HCT116 (cell line): ENCODE measurements at regions not wholly inside any gene's neighbourhood (a gene's known extent, or its start where the extent isn't known, plus 50 kb on each side); places are given as distances from the start of the nearest gene placed in this dataset.

Experiments
- ATAC-seq: fragments of 200-7000 bp; cut with Tn5 transposase; 2 replicates; pipeline ENCODE4 v1.9.1; 2020; ENCODE audit warnings: mild to moderate bottlenecking, moderate library complexity
- BruUV-seq: library from RNA; stranded (reverse); fragments of 400-500 nt; replicated peaks from 2 replicates; lab custom pipeline; 2021; lab: Mats Ljungman, UMichigan
- CTCF ChIA-PET: fragments of 300-600 bp; sonication (Branson Sonifier 250); formaldehyde crosslinking; loops from one replicate; lab custom pipeline; 2021; ENCODE audit warnings: antibody characterized with exemption; lab: Charles Lee
- POLR2A ChIA-PET: fragments of 300-600, 350-600 bp; sonication (Branson Sonifier 250); formaldehyde crosslinking; loops from one replicate; lab custom pipeline; 2021; ENCODE audit warnings: antibody characterized with exemption; lab: Charles Lee
- RAD21 ChIA-PET, 2 experiments: fragments of 300-600 bp; sonication (Branson Sonifier 250); formaldehyde crosslinking; loops; one replicate each; lab custom pipeline; 2023; ENCODE audit warnings: low total read pairs in 2 of 2; ENCODE audit not compliant: uncharacterized antibody in 2 of 2, unreplicated experiment in 2 of 2, low non-redundant PET in 1 of 2; lab: Charles Lee
- DNase-seq: peaks from one replicate; pipeline ENCODE4 v3.0.0-alpha.2; 2010; ENCODE audit warnings: low read depth, low spot score
- H2AFZ ChIP-seq: fragments of 200-600 bp; shearing (Covaris generic), sonication (generic); 2 replicates; pipeline ENCODE4 v1.6.1; 2017; ENCODE audit warnings: low read depth, mixed run types, mixed read lengths, antibody characterized with exemption, low read length; ENCODE audit not compliant: poor library complexity, severe bottlenecking
- H3K27ac ChIP-seq: 2 replicates; pipeline ENCODE4 v1.5.1; 2012; ENCODE audit warnings: low read depth, low read length
- H3K27me3 ChIP-seq: fragments of 200-600 bp; sonication (generic); 2 replicates; pipeline ENCODE4 v1.6.1; 2016; ENCODE audit warnings: mixed run types, low read length, mixed read lengths; ENCODE audit not compliant: insufficient read depth
- H3K36me3 ChIP-seq, 2 experiments: fragments of 200-500 bp in 1 of 2; fragments of 200-600 bp in 1 of 2; sonication (Bioruptor generic) in 1 of 2; sonication (generic) in 1 of 2; 2 replicates each; pipeline versions ENCODE4 v1.5.1 to v1.6.1; 2014 to 2016; ENCODE audit warnings: low read length in 2 of 2, inconsistent platforms in 1 of 2, mixed read lengths in 1 of 2, mixed run types in 1 of 2; ENCODE audit not compliant: insufficient read depth in 2 of 2, control insufficient read depth in 1 of 2
- H3K4me1 ChIP-seq, 2 experiments: fragments of 200-600 bp in 1 of 2; sonication (generic) in 1 of 2; 2 replicates each; pipeline versions ENCODE4 v1.5.1 to v1.6.1; 2012 to 2017; ENCODE audit warnings: low read length in 2 of 2, inconsistent platforms in 1 of 2, mild to moderate bottlenecking in 1 of 2, mixed read lengths in 1 of 2, mixed run types in 1 of 2, moderate library complexity in 1 of 2; ENCODE audit not compliant: insufficient read depth in 2 of 2, control insufficient read depth in 1 of 2
- H3K4me2 ChIP-seq: fragments of 200-600 bp; sonication (generic); 2 replicates; pipeline ENCODE4 v1.6.1; 2017; ENCODE audit warnings: mixed run types, low read length, mixed read lengths
- H3K4me3 ChIP-seq, 2 experiments: fragments of 200-600 bp in 1 of 2; sonication (generic) in 1 of 2; replicated peaks in 1 of 2; 2 replicates each; pipeline ENCODE4 v1.5.1; 2011 to 2016; ENCODE audit warnings: low read length in 2 of 2, control low read depth in 1 of 2, low read depth in 1 of 2, mild to moderate bottlenecking in 1 of 2, mixed read lengths in 1 of 2, mixed run types in 1 of 2
- H3K79me2 ChIP-seq: fragments of 200-600 bp; sonication (generic); 2 replicates; pipeline ENCODE4 v1.6.1; 2017; ENCODE audit warnings: mild to moderate bottlenecking, mixed run types, low read length, moderate library complexity, mixed read lengths; ENCODE audit not compliant: insufficient read depth
- H3K9ac ChIP-seq: fragments of 200-600 bp; sonication (generic); 2 replicates; pipeline ENCODE4 v1.6.1; 2016; ENCODE audit warnings: low read length, mixed read lengths
- H3K9me2 ChIP-seq: fragments of 200-600 bp; sonication (generic), shearing (Covaris generic); 2 replicates; pipeline ENCODE4 v1.6.1; 2017; ENCODE audit warnings: mixed run types, mild to moderate bottlenecking, moderate library complexity; ENCODE audit not compliant: insufficient read depth
- H3K9me3 ChIP-seq, 2 experiments: fragments of 200-500 bp in 1 of 2; fragments of 200-600 bp in 1 of 2; sonication (Bioruptor generic) in 1 of 2; sonication (generic) in 1 of 2; 2 replicates each; pipeline ENCODE4 v1.6.1; 2014 to 2017; ENCODE audit warnings: low read length in 2 of 2, mixed read lengths in 2 of 2, inconsistent platforms in 1 of 2, low read depth in 1 of 2, mild to moderate bottlenecking in 1 of 2, mixed run types in 1 of 2, moderate library complexity in 1 of 2; ENCODE audit not compliant: control insufficient read depth in 1 of 2, insufficient read depth in 1 of 2
- H4K20me1 ChIP-seq: fragments of 200-600 bp; sonication (generic), shearing (Covaris generic); 2 replicates; pipeline ENCODE4 v1.6.1; 2017; ENCODE audit warnings: mixed run types, mild to moderate bottlenecking, moderate library complexity; ENCODE audit not compliant: insufficient read depth
- ATF3 ChIP-seq: IDR thresholded peaks from 2 replicates; pipeline ENCODE4 v1.6.1; 2012
- CEBPB ChIP-seq: IDR thresholded peaks from 2 replicates; pipeline ENCODE4 v1.6.1; 2012; ENCODE audit warnings: low read depth
- ELF1 ChIP-seq: IDR thresholded peaks from 2 replicates; pipeline ENCODE4 v1.6.1; 2012; ENCODE audit warnings: low read depth, borderline replicate concordance
- EZH2phosphoT487 ChIP-seq: fragments of 200-600 bp; IDR thresholded peaks from 2 replicates; pipeline ENCODE4 v1.6.1; 2018; ENCODE audit warnings: antibody characterized with exemption, borderline replicate concordance
- FOSL1 ChIP-seq: IDR thresholded peaks from 2 replicates; pipeline ENCODE4 v1.6.1; 2012; ENCODE audit warnings: low read depth
- JUND ChIP-seq: IDR thresholded peaks from 2 replicates; pipeline ENCODE4 v1.6.1; 2012
- POLR2A ChIP-seq: IDR thresholded peaks from 2 replicates; pipeline ENCODE4 v1.7.0; 2011; ENCODE audit warnings: borderline replicate concordance; ENCODE audit not compliant: insufficient read depth, insufficient read length; ENCODE audit errors: extremely low read depth
- POLR2AphosphoS5 ChIP-seq: IDR thresholded peaks from 2 replicates; pipeline ENCODE4 v1.6.1; 2011; ENCODE audit warnings: mild to moderate bottlenecking, low read depth, low read length, moderate library complexity
- SP1 ChIP-seq: IDR thresholded peaks from 2 replicates; pipeline ENCODE4 v1.6.1; 2012; ENCODE audit warnings: low read depth
- SRF ChIP-seq: IDR thresholded peaks from 2 replicates; pipeline ENCODE4 v1.6.1; 2012; ENCODE audit warnings: low read depth
- ZBTB33 ChIP-seq: IDR thresholded peaks from 2 replicates; pipeline ENCODE4 v1.6.1; 2011; ENCODE audit warnings: mild to moderate bottlenecking, low read length, moderate library complexity; ENCODE audit not compliant: insufficient replicate concordance; ENCODE audit errors: extremely low read depth
- ZFX ChIP-seq: fragments of 450-650 bp; IDR thresholded peaks from 2 replicates; pipeline ENCODE4 v1.6.1; 2017
- ZNF274 ChIP-seq: fragments of 200-500 bp; sonication (Bioruptor generic); IDR thresholded peaks from 2 replicates; pipeline ENCODE4 v1.6.1; 2014; ENCODE audit warnings: mild to moderate bottlenecking, low read depth, low read length, inconsistent platforms
- intact Hi-C: fragments of 100-400 bp; cut with micrococcal nuclease; formaldehyde crosslinking; loops from 2 replicates; pipeline ENCODE4 v1.10.0; 2022
- TF ChIP-seq, protein P1 (sequence below): IDR thresholded peaks from 2 replicates; pipeline ENCODE4 v1.6.1; 2012
- TF ChIP-seq, protein P2 (sequence below): IDR thresholded peaks from 2 replicates; pipeline ENCODE4 v1.6.1; 2012; ENCODE audit warnings: low read depth

DNA sequence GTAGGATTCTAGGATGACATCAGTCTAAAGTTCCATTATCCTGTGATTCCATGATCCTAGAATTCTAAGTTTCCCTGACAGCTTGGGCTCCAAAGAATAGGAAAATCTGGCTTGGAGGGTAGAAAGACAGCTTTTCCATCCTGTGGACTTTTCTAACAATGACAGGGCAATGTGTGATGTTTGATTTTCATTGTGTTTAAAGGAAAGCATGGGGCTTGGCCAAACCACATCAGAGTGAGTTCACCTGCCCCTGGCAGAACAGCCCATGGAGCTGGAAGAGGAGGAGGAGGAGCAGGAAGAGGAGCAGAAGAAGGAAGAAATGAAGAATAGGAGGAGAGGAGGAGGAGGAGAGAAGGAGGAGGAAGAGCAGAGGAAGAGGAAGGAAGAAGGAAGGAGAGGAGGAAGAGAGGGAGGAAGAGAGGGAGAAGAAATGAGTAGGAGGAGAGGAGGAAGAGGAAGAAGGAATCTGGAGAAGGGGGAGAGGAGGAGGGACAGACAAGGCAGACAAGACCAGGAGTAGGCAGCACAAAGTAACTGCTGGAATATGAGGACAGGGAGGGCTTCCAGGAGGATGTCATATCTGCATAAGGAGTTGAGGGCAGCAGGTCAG, 53.1 kb upstream of the WNT11 start:
- intact Hi-C loops, result no loop called here
- no peak for ATAC-seq

More for the DNA sequence above, 53.1 kb upstream of the WNT11 start:
- TF ChIP-seq ELF1, result no peak
- TF ChIP-seq, protein P1, sequence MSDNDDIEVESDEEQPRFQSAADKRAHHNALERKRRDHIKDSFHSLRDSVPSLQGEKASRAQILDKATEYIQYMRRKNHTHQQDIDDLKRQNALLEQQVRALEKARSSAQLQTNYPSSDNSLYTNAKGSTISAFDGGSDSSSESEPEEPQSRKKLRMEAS, result no peak
- TF ChIP-seq ATF3, result no peak
- TF ChIP-seq POLR2A, result no peak
- no peak for TF ChIP-seq ZBTB33
- no peak for TF ChIP-seq EZH2phosphoT487
- TF ChIP-seq, protein P2, sequence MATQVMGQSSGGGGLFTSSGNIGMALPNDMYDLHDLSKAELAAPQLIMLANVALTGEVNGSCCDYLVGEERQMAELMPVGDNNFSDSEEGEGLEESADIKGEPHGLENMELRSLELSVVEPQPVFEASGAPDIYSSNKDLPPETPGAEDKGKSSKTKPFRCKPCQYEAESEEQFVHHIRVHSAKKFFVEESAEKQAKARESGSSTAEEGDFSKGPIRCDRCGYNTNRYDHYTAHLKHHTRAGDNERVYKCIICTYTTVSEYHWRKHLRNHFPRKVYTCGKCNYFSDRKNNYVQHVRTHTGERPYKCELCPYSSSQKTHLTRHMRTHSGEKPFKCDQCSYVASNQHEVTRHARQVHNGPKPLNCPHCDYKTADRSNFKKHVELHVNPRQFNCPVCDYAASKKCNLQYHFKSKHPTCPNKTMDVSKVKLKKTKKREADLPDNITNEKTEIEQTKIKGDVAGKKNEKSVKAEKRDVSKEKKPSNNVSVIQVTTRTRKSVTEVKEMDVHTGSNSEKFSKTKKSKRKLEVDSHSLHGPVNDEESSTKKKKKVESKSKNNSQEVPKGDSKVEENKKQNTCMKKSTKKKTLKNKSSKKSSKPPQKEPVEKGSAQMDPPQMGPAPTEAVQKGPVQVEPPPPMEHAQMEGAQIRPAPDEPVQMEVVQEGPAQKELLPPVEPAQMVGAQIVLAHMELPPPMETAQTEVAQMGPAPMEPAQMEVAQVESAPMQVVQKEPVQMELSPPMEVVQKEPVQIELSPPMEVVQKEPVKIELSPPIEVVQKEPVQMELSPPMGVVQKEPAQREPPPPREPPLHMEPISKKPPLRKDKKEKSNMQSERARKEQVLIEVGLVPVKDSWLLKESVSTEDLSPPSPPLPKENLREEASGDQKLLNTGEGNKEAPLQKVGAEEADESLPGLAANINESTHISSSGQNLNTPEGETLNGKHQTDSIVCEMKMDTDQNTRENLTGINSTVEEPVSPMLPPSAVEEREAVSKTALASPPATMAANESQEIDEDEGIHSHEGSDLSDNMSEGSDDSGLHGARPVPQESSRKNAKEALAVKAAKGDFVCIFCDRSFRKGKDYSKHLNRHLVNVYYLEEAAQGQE, result no peak
- no peak for TF ChIP-seq ZNF274
- TF ChIP-seq SRF, result no peak
- TF ChIP-seq ZFX, result no peak
- no peak for TF ChIP-seq FOSL1
- TF ChIP-seq POLR2AphosphoS5, result no peak
- TF ChIP-seq JUND, result no peak
- no peak for TF ChIP-seq CEBPB
- no peak for TF ChIP-seq SP1
- RAD21 ChIA-PET, result interaction anchor here in 1 of 2 experiments (0.6 kb wide), 1 partner anchor 59 kb away, joined by 4 read pairs; no protein-coding TSS in a partner anchor
- Histone ChIP-seq H3K4me3 (no peak overlapping the region), H2AFZ (no peak overlapping the region), H4K20me1 (no peaks in the 10 kb centered on the region), H3K36me3 (no peaks in the 10 kb centered on the region), H3K9me2 (no peaks in the 10 kb centered on the region), H3K9me3 (no peaks in the 10 kb centered on the region), H3K4me2 (no peak overlapping the region), H3K79me2 (no peaks in the 10 kb centered on the region), H3K27me3 (peaks cover 5% of the 10 kb centered on the region; the same call in 1 of the 2 replicates), H3K4me1 (no peaks in the 10 kb centered on the region), H3K27ac (no peak overlapping the region), H3K9ac (no peak overlapping the region)
- POLR2A ChIA-PET, result interaction anchor here (1.1 kb wide), 1 partner anchor 9 kb away, joined by 3 read pairs; no protein-coding TSS in a partner anchor
- no peak for DNase-seq
- CTCF ChIA-PET, result no interaction called here
- BruUV-seq, result no TSS peak
